ENCODE measurements at regions not wholly inside any gene's neighbourhood (a gene's known extent, or its start where the extent isn't known, plus 50 kb on each side); places are given as distances from the start of the nearest gene placed in this dataset.

GRCh38 chr15:60155661-60156060 lies 151.6 kb downstream of the FOXB1 start:
- DNase-seq (ENCODE audit: low spot score) = no peak
- Histone ChIP-seq H3K27me3 (ENCODE audit: control insufficient read depth in 4 of 4, insufficient read depth in 4 of 4, low read length in 3 of 4) (peaks cover 0 to 4% (median 1%) of the 10 kb centered on the region in 4 donors), H3K9me3 (ENCODE audit: control insufficient read depth in 4 of 4, low read length in 3 of 4) (no peaks in the 10 kb centered on the region), H3K4me1 (ENCODE audit: control insufficient read depth in 4 of 4, insufficient read depth in 4 of 4, low read length in 3 of 4) (no peaks in the 10 kb centered on the region), H3K36me3 (ENCODE audit: control insufficient read depth in 4 of 4, insufficient read depth in 3 of 4, low read depth in 1 of 4, low read length in 3 of 4) (no peaks in the 10 kb centered on the region), H3K27ac (ENCODE audit: low read depth in 1 of 2, low read length in 2 of 2) (no peak overlapping the region), H3K9ac (ENCODE audit: low read depth in 1 of 2, low read length in 2 of 2) (no peak overlapping the region), H3K4me3 (ENCODE audit: low read depth in 1 of 3, low read length in 3 of 3) (no peak overlapping the region)
- no peak for TF ChIP-seq HNF4A (conservative IDR thresholded peaks at IDR 0.05)
- TF ChIP-seq ATF3 (IDR thresholded peaks at IDR 0.05) = no peak
- no peak for TF ChIP-seq YY1 (IDR thresholded peaks at IDR 0.05)
- TF ChIP-seq GABPA (IDR thresholded peaks at IDR 0.05 in 1 of 2, conservative IDR thresholded peaks at IDR 0.05 in 1 of 2) = no peak
- TF ChIP-seq SP1 (IDR thresholded peaks at IDR 0.05) = no peak
- no peak for TF ChIP-seq CTCF (IDR thresholded peaks at IDR 0.05; ENCODE audit: low read depth, low read length, missing input control)
- no peak for TF ChIP-seq RAD21 (IDR thresholded peaks at IDR 0.05)
- TF ChIP-seq MAX (IDR thresholded peaks at IDR 0.05) = no peak
- no peak for TF ChIP-seq FOXA1 (IDR thresholded peaks at IDR 0.05)
- no peak for TF ChIP-seq FOXA2 (IDR thresholded peaks at IDR 0.05)
- no peak for TF ChIP-seq TAF1 (conservative IDR thresholded peaks at IDR 0.05)
- TF ChIP-seq NR2F2 (IDR thresholded peaks at IDR 0.05) = no peak
- no peak for TF ChIP-seq EGR1 (IDR thresholded peaks at IDR 0.05; ENCODE audit: low read depth in 2 of 2)
- no peak for TF ChIP-seq ZBTB33 (IDR thresholded peaks at IDR 0.05)
- TF ChIP-seq JUND (IDR thresholded peaks at IDR 0.05) = no peak
- no peak for TF ChIP-seq RXRA (IDR thresholded peaks at IDR 0.05)
- TF ChIP-seq REST (IDR thresholded peaks at IDR 0.05) = no peak
- WGBS = 72% methylated on average over 3 of the region's 3 CpGs

GRCh38 chr15:60160909-60161308 lies 156.8 kb downstream of the FOXB1 start:
- DNase-seq (ENCODE audit: low spot score) = no peak
- WGBS = 66% methylated on average over 5 of the region's 5 CpGs
- Histone ChIP-seq H3K27me3 (ENCODE audit: control insufficient read depth in 4 of 4, insufficient read depth in 4 of 4, low read length in 3 of 4) (peaks cover 0 to 7% (median 0%) of the 10 kb centered on the region in 4 donors), H3K4me3 (ENCODE audit: low read depth in 1 of 3, low read length in 3 of 3) (no peak overlapping the region), H3K4me1 (ENCODE audit: control insufficient read depth in 4 of 4, insufficient read depth in 4 of 4, low read length in 3 of 4) (no peaks in the 10 kb centered on the region), H3K9ac (ENCODE audit: low read depth in 1 of 2, low read length in 2 of 2) (no peak overlapping the region), H3K9me3 (ENCODE audit: control insufficient read depth in 4 of 4, low read length in 3 of 4) (no peaks in the 10 kb centered on the region), H3K36me3 (ENCODE audit: control insufficient read depth in 4 of 4, insufficient read depth in 3 of 4, low read depth in 1 of 4, low read length in 3 of 4) (no peaks in the 10 kb centered on the region), H3K27ac (ENCODE audit: low read depth in 1 of 2, low read length in 2 of 2) (no peak overlapping the region)
- TF ChIP-seq HNF4A (conservative IDR thresholded peaks at IDR 0.05) (no peak), RXRA (IDR thresholded peaks at IDR 0.05) (no peak), YY1 (IDR thresholded peaks at IDR 0.05) (no peak), ZBTB33 (IDR thresholded peaks at IDR 0.05) (no peak), CTCF (IDR thresholded peaks at IDR 0.05; ENCODE audit: low read depth, low read length, missing input control) (no peak), FOXA1 (IDR thresholded peaks at IDR 0.05) (no peak), JUND (IDR thresholded peaks at IDR 0.05) (no peak), MAX (IDR thresholded peaks at IDR 0.05) (no peak), EGR1 (IDR thresholded peaks at IDR 0.05; ENCODE audit: low read depth in 2 of 2) (no peak), SP1 (IDR thresholded peaks at IDR 0.05) (no peak), RAD21 (IDR thresholded peaks at IDR 0.05) (no peak), FOXA2 (IDR thresholded peaks at IDR 0.05) (no peak)
